Sigmoid colon (tissue), 6 donors: ENCODE measurements at regions not wholly inside any gene's neighbourhood (a gene's known extent, or its start where the extent isn't known, plus 50 kb on each side); places are given as distances from the start of the nearest gene placed in this dataset.
"Not testable (repeated sequence)": the region's sequence is repeated elsewhere in the genome, so short reads cannot be mapped to it uniquely, and the experiment has no call there.

Source experiments
- DNase-seq: peaks from one replicate; pipeline ENCODE4 v3.0.0-alpha.2; 2019
- H3K27ac ChIP-seq, 4 donors: fragments of 200-600 bp; sonication (generic); one replicate each; pipeline ENCODE4 v1.5.1; 2016 to 2019; ENCODE audit warnings: mild to moderate bottlenecking in 1 of 4
- H3K27me3 ChIP-seq, 3 donors: fragments of 200-600 bp; sonication (generic); one replicate each; pipeline ENCODE4 v1.5.1; 2019; ENCODE audit warnings: mild to moderate bottlenecking in 1 of 3
- H3K36me3 ChIP-seq, 4 donors: fragments of 200-600 bp; sonication (generic); one replicate each; pipeline ENCODE4 v1.5.1; 2016 to 2019
- H3K4me1 ChIP-seq, 4 donors: fragments of 200-600 bp; sonication (generic); one replicate each; pipeline ENCODE4 v1.5.1; 2017 to 2019
- H3K4me3 ChIP-seq, 4 donors: fragments of 200-600 bp; sonication (generic); one replicate each; pipeline ENCODE4 v1.5.1; 2017 to 2019; ENCODE audit warnings: mild to moderate bottlenecking in 2 of 4, moderate library complexity in 1 of 4
- H3K9me3 ChIP-seq, 4 donors: fragments of 200-600 bp in 3 of 4; sonication (generic) in 3 of 4; one replicate each; pipeline versions ENCODE4 v1.5.1 to v1.6.1; 2013 to 2019
- CTCF ChIP-seq, 4 experiments: fragments of 450-650 bp in 3 of 4; fragments of 200-600 bp in 1 of 4; IDR thresholded peaks; one replicate each; pipeline ENCODE4 v1.5.1; 2016 to 2019; ENCODE audit warnings: antibody characterized with exemption in 4 of 4, mild to moderate bottlenecking in 3 of 4, moderate library complexity in 2 of 4
- EP300 ChIP-seq, 4 donors: sonication (generic); formaldehyde crosslinking; IDR thresholded peaks; one replicate each; pipeline ENCODE4 v1.6.1; 2017; ENCODE audit warnings: antibody characterized with exemption in 4 of 4
- POLR2A ChIP-seq, 2 donors: fragments of 450-650 bp; IDR thresholded peaks; one replicate each; pipeline ENCODE4 v1.6.1; 2016; ENCODE audit warnings: antibody characterized with exemption in 2 of 2, mild to moderate bottlenecking in 2 of 2, moderate library complexity in 2 of 2
- POLR2AphosphoS5 ChIP-seq, 4 donors: sonication (generic); formaldehyde crosslinking; IDR thresholded peaks; one replicate each; pipeline ENCODE4 v1.6.1; 2017; ENCODE audit warnings: antibody characterized with exemption in 4 of 4
- WGBS, 2 donors: extraction: QIAGEN DNeasy Blood & Tissue Kit; methylation state at CpG; one replicate each; pipeline ENCODE4 v1.1.7; 2013; 5-methylcytosine and 5-hydroxymethylcytosine counted together
- intact Hi-C: fragments of 100-400 bp; cut with DNase I; formaldehyde crosslinking; loops from one replicate; pipeline ENCODE4 v1.15.1; 2023
- donor health status: healthy with polysubstance abuse.
- donor health status: healthy.

- H3K27ac ChIP-seq: peak overlapping the region in 1 of 4 donors; percentile 64
- DNase-seq: no peak
- TF ChIP-seq EP300 (IDR thresholded peaks at IDR 0.05) (no peak), POLR2AphosphoS5 (IDR thresholded peaks at IDR 0.05) (no peak), CTCF (IDR thresholded peaks at IDR 0.05) (no peak), POLR2A (IDR thresholded peaks at IDR 0.05) (no peak)
- H3K27me3 ChIP-seq: no peaks in the 10 kb centered on the region
- WGBS, 2 donors: 79 to 86% methylated on average over 17 of the region's 17 CpGs
- peaks cover 0 to 9% (median 8%) of the 10 kb centered on the region in 4 donors for H3K4me1 ChIP-seq
- H3K4me3 ChIP-seq: no peak overlapping the region
- no peaks in the 10 kb centered on the region for H3K36me3 ChIP-seq
- no peaks in the 10 kb centered on the region for H3K9me3 ChIP-seq
- intact Hi-C loops: no loop called here
Observed at GRCh38 chr14:105641075-105641937, 114.9 kb downstream of the TMEM121 start.

- intact Hi-C loops, H3K27me3 ChIP-seq, H3K27ac ChIP-seq, H3K36me3 ChIP-seq, H3K4me1 ChIP-seq, H3K4me3 ChIP-seq, H3K9me3 ChIP-seq: not testable (repeated sequence)
- peak; percentile 46 for DNase-seq
- 75 to 82% methylated on average over 11 to 12 of the region's 12 CpGs for WGBS, 2 donors
Observed at GRCh38 chr14:105641951-105642350, 115.6 kb downstream of the TMEM121 start.

- H3K4me1 ChIP-seq, H3K4me3 ChIP-seq, intact Hi-C loops, H3K9me3 ChIP-seq, DNase-seq, H3K36me3 ChIP-seq, H3K27ac ChIP-seq, H3K27me3 ChIP-seq: not testable (repeated sequence)
- WGBS, 2 donors: 84 to 89% methylated on average over 10 to 18 of the region's 19 CpGs
Observed at GRCh38 chr14:105642486-105642885, 116.1 kb downstream of the TMEM121 start.

- 82 to 90% methylated on average over 30 of the region's 30 CpGs for WGBS, 2 donors
- H3K4me3 ChIP-seq, H3K36me3 ChIP-seq, H3K9me3 ChIP-seq, intact Hi-C loops, H3K4me1 ChIP-seq, H3K27ac ChIP-seq, H3K27me3 ChIP-seq: not testable (repeated sequence)
- peak; percentile 46 for DNase-seq
Observed at GRCh38 chr14:105643406-105644052, 117.1 kb downstream of the TMEM121 start.

GRCh38 chr14:105644053-105644435 is 117.7 kb downstream of the TMEM121 start:
- H3K36me3 ChIP-seq, H3K27ac ChIP-seq, H3K27me3 ChIP-seq, H3K4me3 ChIP-seq, H3K9me3 ChIP-seq, intact Hi-C loops, DNase-seq, H3K4me1 ChIP-seq: not testable (repeated sequence)
- 83 to 90% methylated on average over 11 of the region's 11 CpGs for WGBS, 2 donors

- H3K27me3 ChIP-seq, H3K27ac ChIP-seq, intact Hi-C loops, H3K4me1 ChIP-seq, H3K4me3 ChIP-seq, H3K9me3 ChIP-seq, H3K36me3 ChIP-seq, DNase-seq: not testable (repeated sequence)
- 83 to 90% methylated on average over 19 of the region's 19 CpGs for WGBS, 2 donors
Observed at GRCh38 chr14:105644457-105644856, 118.1 kb downstream of the TMEM121 start.

GRCh38 chr14:105644891-105645290 is 118.5 kb downstream of the TMEM121 start:
- H3K4me1 ChIP-seq, H3K9me3 ChIP-seq, H3K27me3 ChIP-seq, intact Hi-C loops, H3K4me3 ChIP-seq, DNase-seq, H3K36me3 ChIP-seq, H3K27ac ChIP-seq: not testable (repeated sequence)
- WGBS, 2 donors: 57 to 85% methylated on average over 11 of the region's 14 CpGs

- H3K36me3 ChIP-seq, H3K27me3 ChIP-seq, H3K27ac ChIP-seq, H3K9me3 ChIP-seq, H3K4me1 ChIP-seq, H3K4me3 ChIP-seq, DNase-seq, intact Hi-C loops: not testable (repeated sequence)
- no CpG with 5 or more reads among the region's 6 CpGs for WGBS, 2 donors
Observed at GRCh38 chr14:105645389-105645788, 119.0 kb downstream of the TMEM121 start.
